K562 (cell line): ENCODE measurements at regions not wholly inside any gene's neighbourhood (a gene's known extent, or its start where the extent isn't known, plus 50 kb on each side); places are given as distances from the start of the nearest gene placed in this dataset.

Source experiments
- ATAC-seq: fragments of 200-7000 bp; cut with Tn5 transposase; 3 replicates; pipeline ENCODE4 v1.9.1; 2020; ENCODE audit warnings: moderate library complexity
- BruUV-seq: library from RNA; stranded (reverse); fragments of 400-500 nt; replicated peaks from 2 replicates; lab custom pipeline; 2021; lab: Mats Ljungman, UMichigan
- CTCF ChIA-PET: fragments of 300-600 bp; formaldehyde crosslinking; extraction: SDS; loops from one replicate; lab custom pipeline; 2021; ENCODE audit warnings: low intra/inter-chr PET ratio; lab: Yijun Ruan, JAX
- POLR2A ChIA-PET: fragments of 300-600, 350-650 bp; sonication (Branson Sonifier 250); formaldehyde crosslinking; extraction: SDS; loops from one replicate; lab custom pipeline; 2021; ENCODE audit warnings: antibody characterized with exemption, inconsistent platforms; lab: Yijun Ruan, JAX
- DNase-seq, 4 experiments: peaks; one replicate each; pipeline versions ENCODE4 v3.0.0 to v3.0.0-alpha.2; 2011 to 2018; ENCODE audit warnings: low spot score in 3 of 4, mixed read lengths in 3 of 4; ENCODE audit errors: extremely low read depth in 1 of 4
- FAIRE-seq: peaks from 2 replicates; lab custom pipeline; 2011; peaks lifted over from hg19 to GRCh38; lab: Jason Lieb, UNC
- H2AFZ ChIP-seq: 2 replicates; pipeline ENCODE4 v1.6.0; 2011; ENCODE audit warnings: low read depth, low read length, control low read depth, inconsistent platforms
- H3K27ac ChIP-seq: fragments of 200-600 bp; 3 replicates; pipeline ENCODE4 v1.8.0; 2011; ENCODE audit warnings: low read depth, mild to moderate bottlenecking, control low read depth, inconsistent platforms, low read length, moderate library complexity, mixed read lengths; ENCODE audit errors: extremely low read depth
- H3K27me3 ChIP-seq, 2 experiments: fragments of 300-600 bp in 1 of 2; 2 replicates in 1 of 2; 3 replicates in 1 of 2; pipeline versions ENCODE4 v1.6.0 to v1.8.0; 2011; ENCODE audit warnings: inconsistent platforms in 2 of 2, low read length in 2 of 2, mild to moderate bottlenecking in 1 of 2, mixed read lengths in 1 of 2, moderate library complexity in 1 of 2; ENCODE audit not compliant: control insufficient read depth in 2 of 2, insufficient read depth in 2 of 2
- H3K36me3 ChIP-seq: fragments of 300-600 bp; 3 replicates; pipeline ENCODE4 v1.8.0; 2011; ENCODE audit warnings: mild to moderate bottlenecking, low read length, inconsistent platforms; ENCODE audit not compliant: control insufficient read depth, insufficient read depth
- H3K4me1 ChIP-seq, 2 experiments: fragments of 200-600 bp in 1 of 2; replicated peaks in 1 of 2; 2 replicates in 1 of 2; 3 replicates in 1 of 2; pipeline versions ENCODE4 v1.5.1 to v1.8.0; 2011; ENCODE audit warnings: inconsistent platforms in 2 of 2, low read length in 2 of 2, mild to moderate bottlenecking in 1 of 2, mixed read lengths in 1 of 2, moderate library complexity in 1 of 2; ENCODE audit not compliant: control insufficient read depth in 2 of 2, insufficient read depth in 2 of 2
- H3K4me2 ChIP-seq: 2 replicates; pipeline ENCODE4 v1.6.1; 2011; ENCODE audit warnings: low read length, control low read depth, inconsistent platforms, mixed read lengths; ENCODE audit not compliant: insufficient read depth
- H3K4me3 ChIP-seq: fragments of 200-600 bp; sonication (generic), shearing (Covaris generic); 2 replicates; pipeline ENCODE4 v1.5.1; 2016; ENCODE audit warnings: control low read depth, inconsistent platforms
- H3K79me2 ChIP-seq: fragments of 200-600 bp; 3 replicates; pipeline ENCODE4 v1.8.0; 2011; ENCODE audit warnings: low read length, inconsistent platforms; ENCODE audit not compliant: control insufficient read depth, insufficient read depth
- H3K9ac ChIP-seq, 2 experiments: 2 replicates each; pipeline versions ENCODE4 v1.6.0 to v1.6.1; 2011; ENCODE audit warnings: low read depth in 2 of 2, low read length in 2 of 2, control low read depth in 1 of 2, inconsistent platforms in 1 of 2, mild to moderate bottlenecking in 1 of 2, mixed read lengths in 1 of 2; ENCODE audit not compliant: insufficient read depth in 1 of 2
- H3K9me1 ChIP-seq: one replicate; pipeline ENCODE4 v1.6.0; 2011; ENCODE audit warnings: inconsistent platforms, mild to moderate bottlenecking, low read length, moderate library complexity; ENCODE audit not compliant: control insufficient read depth, insufficient read depth
- H3K9me3 ChIP-seq: replicated peaks from 2 replicates; pipeline ENCODE4 v1.5.1; 2011; ENCODE audit warnings: low read depth, low read length, inconsistent platforms; ENCODE audit not compliant: control insufficient read depth, insufficient read depth
- H4K20me1 ChIP-seq: replicated peaks from 2 replicates; pipeline ENCODE4 v1.6.1; 2011; ENCODE audit warnings: low read length, inconsistent platforms, mixed read lengths; ENCODE audit not compliant: control insufficient read depth, insufficient read depth
- NFIC ChIP-seq: fragments of 450-650 bp; IDR thresholded peaks from 2 replicates; pipeline ENCODE4 v1.6.1; 2017; ENCODE audit warnings: mild to moderate bottlenecking, inconsistent platforms
- POLR2G ChIP-seq: fragments of 200-400 bp; formaldehyde crosslinking; IDR thresholded peaks from 2 replicates; pipeline ENCODE4 v1.6.1; 2017; ENCODE audit warnings: low read depth, mild to moderate bottlenecking, antibody characterized with exemption, low read length, moderate library complexity
- SP1 ChIP-seq: sonication (generic); formaldehyde crosslinking; IDR thresholded peaks from 2 replicates; pipeline ENCODE4 v1.8.1; 2022; ENCODE audit warnings: mild to moderate bottlenecking, missing genetic modification reagents
- YY1 ChIP-seq, 3 experiments: IDR thresholded peaks; 2 replicates each; pipeline ENCODE4 v1.6.1; 2011; ENCODE audit warnings: low read length in 2 of 3, mild to moderate bottlenecking in 2 of 3, moderate library complexity in 2 of 3, borderline replicate concordance in 1 of 3, control low read depth in 1 of 3, low read depth in 1 of 3; ENCODE audit not compliant: insufficient read depth in 3 of 3, insufficient replicate concordance in 2 of 3, control insufficient read depth in 1 of 3, insufficient read length in 1 of 3; ENCODE audit errors: extremely low read depth in 1 of 3
- WGBS: fragments of 100-300 bp; shearing (Covaris generic); methylation state at CpG from one replicate; pipeline ENCODE4 v1.1.6; 2016; ENCODE audit warnings: low coverage, mixed read lengths; ENCODE audit not compliant: insufficient coverage; ENCODE audit errors: missing lambda C conversion rate; 5-methylcytosine and 5-hydroxymethylcytosine counted together
- in situ Hi-C: fragments of 300-500 bp; cut with MboI; formaldehyde crosslinking; loops from 4 replicates; pipeline ENCODE4 v1.15.0; 2018; ENCODE audit warnings: inconsistent platforms, mixed read lengths
- intact Hi-C: fragments of 100-400 bp; cut with micrococcal nuclease; formaldehyde crosslinking; loops from 2 replicates; pipeline ENCODE4 v1.14.2; 2022

GRCh38 chrX:40158036-40158706, 60.4 kb upstream of the BCOR start:
- Histone ChIP-seq H3K4me1 (peaks cover 4 to 42% of the 10 kb centered on the region in 2 experiments), H3K36me3 (peaks cover 6% of the 10 kb centered on the region; the same call in 1 of the 3 replicates), H2AFZ (no peak overlapping the region), H3K9ac (no peak overlapping the region), H3K4me3 (no peak overlapping the region), H3K27ac (no peak overlapping the region), H3K27me3 (no peaks in the 10 kb centered on the region), H3K9me1 (no peaks in the 10 kb centered on the region), H3K4me2 (no peak overlapping the region), H4K20me1 (no peaks in the 10 kb centered on the region), H3K79me2 (peaks cover 19% of the 10 kb centered on the region), H3K9me3 (no peaks in the 10 kb centered on the region)
- FAIRE-seq = no peak
- in situ Hi-C loops = loop anchor here (10.0 kb wide), 1 partner anchor 53 kb away; no protein-coding TSS in a partner anchor
- intact Hi-C loops = no loop called here
- ATAC-seq = no peak
- BruUV-seq = no TSS peak
- no peak for DNase-seq
- ChIA-PET CTCF (interaction anchor here (0.6 kb wide), 1 partner anchor 59 kb away, joined by 3 read pairs; no protein-coding TSS in a partner anchor), POLR2A (no interaction called here)
- no peak for TF ChIP-seq NFIC
- TF ChIP-seq SP1 (CRISPR knock-in tag) = no peak
- TF ChIP-seq YY1 (IDR thresholded peaks at IDR 0.05; ENCODE audit: borderline replicate concordance in 1 of 3, control insufficient read depth in 1 of 3, extremely low read depth in 1 of 3, insufficient read depth in 3 of 3, insufficient read length in 1 of 3, insufficient replicate concordance in 2 of 3, low read depth in 1 of 3, low read length in 2 of 3) = peak in 1 of 3 experiments; percentile 36
- peak; percentile 27; the same call in 1 of the 2 replicates for TF ChIP-seq POLR2G
- WGBS = 100% methylated on average over 1 of the region's 68 CpGs
